ENCODE measurements at regions not wholly inside any gene's neighbourhood (a gene's known extent, or its start where the extent isn't known, plus 50 kb on each side); places are given as distances from the start of the nearest gene placed in this dataset.

DNA sequence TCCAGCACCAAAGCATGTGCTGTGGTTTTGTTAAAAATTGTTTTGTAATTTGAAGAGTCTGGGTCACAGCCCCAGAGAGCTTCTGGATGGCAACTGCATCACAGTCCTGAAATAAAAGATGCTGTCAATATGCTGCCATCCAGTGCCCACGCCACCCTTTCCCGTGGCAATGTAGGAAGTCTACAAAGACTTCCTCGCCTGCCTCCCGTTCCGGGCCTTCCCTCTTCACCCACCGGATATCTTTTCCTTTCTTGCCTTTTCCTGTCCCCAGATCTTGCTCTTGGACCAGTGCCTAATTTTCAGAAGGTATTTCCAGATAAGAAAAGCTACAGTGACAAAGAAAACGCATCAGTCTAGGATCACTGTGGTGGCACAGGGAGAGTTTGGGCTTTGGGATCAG, 85.3 kb upstream of the RNU6-1 start:
- TF ChIP-seq CTCF (conservative IDR thresholded peaks at IDR 0.05; ENCODE audit: low read depth, low read length) (no peak), EZH2phosphoT487 (IDR thresholded peaks at IDR 0.05; ENCODE audit: borderline replicate concordance, low read length) (no peak), EZH2 (IDR thresholded peaks at IDR 0.05; ENCODE audit: low read length, unreplicated experiment) (no peak)
